GM19240 (cell line): ENCODE measurements at regions not wholly inside any gene's neighbourhood (a gene's known extent, or its start where the extent isn't known, plus 50 kb on each side); places are given as distances from the start of the nearest gene placed in this dataset.

Experiments
- DNase-seq: peaks from one replicate; pipeline ENCODE4 v3.0.0; 2011; ENCODE audit warnings: low spot score; ENCODE audit not compliant: insufficient read length

- DNase-seq: no peak
Measured at GRCh38 chr5:133662578-133662977, 50.2 kb upstream of the FSTL4 start.
